OCI-LY7 (cell line): ENCODE measurements at regions not wholly inside any gene's neighbourhood (a gene's known extent, or its start where the extent isn't known, plus 50 kb on each side); places are given as distances from the start of the nearest gene placed in this dataset.

ENCODE experiments used
- CTCF ChIP-seq: fragments of 200-600 bp; sonication (generic); conservative IDR thresholded peaks from 2 replicates; pipeline ENCODE4 v1.5.1; 2014; ENCODE audit warnings: mild to moderate bottlenecking, antibody characterized with exemption, low read length, moderate library complexity, mixed read lengths
- EZH2phosphoT487 ChIP-seq: fragments of 200-600 bp; sonication (generic); IDR thresholded peaks from 2 replicates; pipeline ENCODE4 v1.6.1; 2018; ENCODE audit warnings: low read depth, borderline replicate concordance, mild to moderate bottlenecking, mixed run types, antibody characterized with exemption, low read length, moderate library complexity, mixed read lengths

- TF ChIP-seq CTCF = no peak
- TF ChIP-seq EZH2phosphoT487 = no peak
Measured at GRCh38 chr6:113434641-113435040, 422.5 kb upstream of the MARCKS start.
